BE2C (cell line): ENCODE measurements at regions not wholly inside any gene's neighbourhood (a gene's known extent, or its start where the extent isn't known, plus 50 kb on each side); places are given as distances from the start of the nearest gene placed in this dataset.

Experiments
- DNase-seq: peaks from one replicate; pipeline ENCODE4 v3.0.0-alpha.2; 2020
- H3K27me3 ChIP-seq: fragments of 250-450 bp; sonication (Bioruptor Pico); 2 replicates; pipeline ENCODE4 v1.5.1; 2020; ENCODE audit warnings: mild to moderate bottlenecking
- H3K36me3 ChIP-seq: fragments of 250-450 bp; sonication (Bioruptor Pico); 2 replicates; pipeline ENCODE4 v1.5.1; 2020; ENCODE audit warnings: mild to moderate bottlenecking
- H3K4me1 ChIP-seq: fragments of 250-450 bp; sonication (Bioruptor Pico); 2 replicates; pipeline ENCODE4 v1.5.1; 2020
- H3K4me3 ChIP-seq: 2 replicates; pipeline ENCODE4 v1.5.1; 2011; ENCODE audit warnings: low read depth, low read length
- H3K9me3 ChIP-seq: fragments of 250-450 bp; sonication (Bioruptor Pico); 2 replicates; pipeline ENCODE4 v1.5.1; 2020
- CTCF ChIP-seq: IDR thresholded peaks from 2 replicates; pipeline ENCODE4 v1.5.1; 2012; ENCODE audit warnings: mild to moderate bottlenecking, low read depth, low read length

- Histone ChIP-seq H3K36me3 (no peaks in the 10 kb centered on the region), H3K4me1 (no peaks in the 10 kb centered on the region), H3K27me3 (no peaks in the 10 kb centered on the region), H3K9me3 (no peaks in the 10 kb centered on the region), H3K4me3 (no peak overlapping the region)
- TF ChIP-seq CTCF: no peak
- no peak for DNase-seq
Measured at GRCh38 chr12:77354766-77355362, 289.5 kb upstream of the E2F7 start.

- H3K9me3 ChIP-seq: no peaks in the 10 kb centered on the region
- no peaks in the 10 kb centered on the region for H3K27me3 ChIP-seq
- no peak overlapping the region for H3K4me3 ChIP-seq
- no peaks in the 10 kb centered on the region for H3K4me1 ChIP-seq
- no peak for DNase-seq
- H3K36me3 ChIP-seq: no peaks in the 10 kb centered on the region
- TF ChIP-seq CTCF: no peak
Measured at GRCh38 chr12:77352946-77353345, 287.6 kb upstream of the E2F7 start.

- no peaks in the 10 kb centered on the region for H3K36me3 ChIP-seq
- no peak for TF ChIP-seq CTCF
- DNase-seq: no peak
Measured at GRCh38 chr12:77351860-77352259, 286.5 kb upstream of the E2F7 start.

GRCh38 chr12:77349689-77350370, 284.5 kb upstream of the E2F7 start:
- DNase-seq: no peak

More at GRCh38 chr12:77351860-77352259, 286.5 kb upstream of the E2F7 start:
- H3K4me1 ChIP-seq: no peaks in the 10 kb centered on the region
- no peak overlapping the region for H3K4me3 ChIP-seq
- H3K27me3 ChIP-seq: no peaks in the 10 kb centered on the region
- no peaks in the 10 kb centered on the region for H3K9me3 ChIP-seq

GRCh38 chr12:77347017-77347416, 281.6 kb upstream of the E2F7 start:
- no peak for TF ChIP-seq CTCF
- DNase-seq: no peak
- no peaks in the 10 kb centered on the region for H3K4me1 ChIP-seq
- no peaks in the 10 kb centered on the region for H3K36me3 ChIP-seq
- H3K27me3 ChIP-seq: no peaks in the 10 kb centered on the region
- no peaks in the 10 kb centered on the region for H3K9me3 ChIP-seq
- H3K4me3 ChIP-seq: no peak overlapping the region

More at GRCh38 chr12:77349689-77350370, 284.5 kb upstream of the E2F7 start:
- H3K9me3 ChIP-seq: no peaks in the 10 kb centered on the region
- H3K4me1 ChIP-seq: no peaks in the 10 kb centered on the region
- no peaks in the 10 kb centered on the region for H3K36me3 ChIP-seq
- no peak overlapping the region for H3K4me3 ChIP-seq
- no peaks in the 10 kb centered on the region for H3K27me3 ChIP-seq
- no peak for TF ChIP-seq CTCF

GRCh38 chr12:77345336-77345735, 280.0 kb upstream of the E2F7 start:
- H3K9me3 ChIP-seq: no peaks in the 10 kb centered on the region
- H3K36me3 ChIP-seq: no peaks in the 10 kb centered on the region
- no peak for TF ChIP-seq CTCF
- no peak for DNase-seq
- H3K4me3 ChIP-seq: no peak overlapping the region
- H3K4me1 ChIP-seq: no peaks in the 10 kb centered on the region
- H3K27me3 ChIP-seq: no peaks in the 10 kb centered on the region
